OCI-LY7 (cell line): ENCODE measurements at regions not wholly inside any gene's neighbourhood (a gene's known extent, or its start where the extent isn't known, plus 50 kb on each side); places are given as distances from the start of the nearest gene placed in this dataset.
"Not testable (repeated sequence)": the region's sequence is repeated elsewhere in the genome, so short reads cannot be mapped to it uniquely, and the experiment has no call there.

ENCODE experiments used
- CTCF ChIP-seq: fragments of 200-600 bp; sonication (generic); conservative IDR thresholded peaks from 2 replicates; pipeline ENCODE4 v1.5.1; 2014; ENCODE audit warnings: mild to moderate bottlenecking, antibody characterized with exemption, low read length, moderate library complexity, mixed read lengths
- EZH2phosphoT487 ChIP-seq: fragments of 200-600 bp; sonication (generic); IDR thresholded peaks from 2 replicates; pipeline ENCODE4 v1.6.1; 2018; ENCODE audit warnings: low read depth, borderline replicate concordance, mild to moderate bottlenecking, mixed run types, antibody characterized with exemption, low read length, moderate library complexity, mixed read lengths

GRCh38 chr17:15822280-15822679 lies 90.2 kb downstream of the TBC1D26 start:
- TF ChIP-seq CTCF, EZH2phosphoT487: not testable (repeated sequence)
